HEK293T (cell line): ENCODE measurements at regions not wholly inside any gene's neighbourhood (a gene's known extent, or its start where the extent isn't known, plus 50 kb on each side); places are given as distances from the start of the nearest gene placed in this dataset.

ENCODE experiments used
- ARNT ChIP-seq: fragments of 450-650 bp; IDR thresholded peaks from 2 replicates; pipeline ENCODE4 v1.6.1; 2017; ENCODE audit warnings: mild to moderate bottlenecking
- FOXA1 ChIP-seq: fragments of 450-650 bp; IDR thresholded peaks from 2 replicates; pipeline ENCODE4 v1.6.1; 2016; ENCODE audit warnings: mild to moderate bottlenecking
- LEF1 ChIP-seq: fragments of 450-650 bp; IDR thresholded peaks from 2 replicates; pipeline ENCODE4 v1.6.1; 2017; ENCODE audit warnings: mild to moderate bottlenecking, borderline replicate concordance
- TARDBP ChIP-seq: fragments of 450-650 bp; IDR thresholded peaks from 2 replicates; pipeline ENCODE4 v1.6.1; 2016

GRCh38 chr1:198934901-198935305, 296.1 kb downstream of the PTPRC start:
- TF ChIP-seq ARNT: no peak
- no peak for TF ChIP-seq FOXA1
- TF ChIP-seq TARDBP: no peak
- TF ChIP-seq LEF1: no peak
